ENCODE measurements at regions not wholly inside any gene's neighbourhood (a gene's known extent, or its start where the extent isn't known, plus 50 kb on each side); places are given as distances from the start of the nearest gene placed in this dataset.
A peak's percentile ranks its signal among the peaks of the same experiment; 100 is the strongest.

DNA sequence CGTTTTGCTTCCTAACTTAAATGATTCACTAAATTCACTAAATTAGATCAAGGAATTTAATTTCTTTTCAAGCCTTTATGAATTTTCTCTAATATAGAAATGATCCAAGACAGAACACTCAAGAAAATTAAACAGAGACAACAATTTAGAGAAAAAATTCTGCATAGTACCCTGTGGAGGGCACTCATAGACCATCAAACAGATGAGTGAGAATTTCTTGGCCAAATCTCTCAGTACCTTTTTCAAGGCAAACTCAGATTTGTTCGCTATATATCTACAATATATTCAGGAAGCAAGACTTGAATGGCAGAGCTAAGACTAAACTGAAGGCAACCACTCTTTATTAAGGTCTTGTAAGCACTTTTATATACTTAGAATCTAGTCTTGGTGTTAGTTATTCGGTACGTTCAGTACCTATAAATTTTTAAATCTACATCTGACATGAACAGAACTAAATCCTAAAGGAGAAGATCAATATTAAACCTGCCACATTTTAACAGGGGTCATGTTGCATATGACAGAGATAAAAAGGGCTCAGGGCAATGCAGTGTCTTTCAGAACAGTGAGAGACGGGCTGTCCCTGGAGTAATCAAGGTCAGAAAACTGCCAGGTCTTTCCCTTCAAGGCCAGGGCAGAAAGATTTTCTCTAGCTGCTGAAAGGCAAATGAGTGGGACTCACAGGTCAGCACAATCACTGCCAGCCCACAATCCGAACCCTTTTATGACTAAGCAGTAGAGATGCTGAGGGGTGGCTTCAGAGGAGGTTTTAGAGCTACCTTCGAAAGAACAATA, 118.8 kb upstream of the TMPRSS15 start:
- TF ChIP-seq, protein P1, sequence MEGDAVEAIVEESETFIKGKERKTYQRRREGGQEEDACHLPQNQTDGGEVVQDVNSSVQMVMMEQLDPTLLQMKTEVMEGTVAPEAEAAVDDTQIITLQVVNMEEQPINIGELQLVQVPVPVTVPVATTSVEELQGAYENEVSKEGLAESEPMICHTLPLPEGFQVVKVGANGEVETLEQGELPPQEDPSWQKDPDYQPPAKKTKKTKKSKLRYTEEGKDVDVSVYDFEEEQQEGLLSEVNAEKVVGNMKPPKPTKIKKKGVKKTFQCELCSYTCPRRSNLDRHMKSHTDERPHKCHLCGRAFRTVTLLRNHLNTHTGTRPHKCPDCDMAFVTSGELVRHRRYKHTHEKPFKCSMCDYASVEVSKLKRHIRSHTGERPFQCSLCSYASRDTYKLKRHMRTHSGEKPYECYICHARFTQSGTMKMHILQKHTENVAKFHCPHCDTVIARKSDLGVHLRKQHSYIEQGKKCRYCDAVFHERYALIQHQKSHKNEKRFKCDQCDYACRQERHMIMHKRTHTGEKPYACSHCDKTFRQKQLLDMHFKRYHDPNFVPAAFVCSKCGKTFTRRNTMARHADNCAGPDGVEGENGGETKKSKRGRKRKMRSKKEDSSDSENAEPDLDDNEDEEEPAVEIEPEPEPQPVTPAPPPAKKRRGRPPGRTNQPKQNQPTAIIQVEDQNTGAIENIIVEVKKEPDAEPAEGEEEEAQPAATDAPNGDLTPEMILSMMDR (conservative IDR thresholded peaks at IDR 0.05), result peak; percentile 16
- no peak for TF ChIP-seq ZFX (IDR thresholded peaks at IDR 0.05)
